GM12891 (cell line): ENCODE measurements at regions not wholly inside any gene's neighbourhood (a gene's known extent, or its start where the extent isn't known, plus 50 kb on each side); places are given as distances from the start of the nearest gene placed in this dataset.
"Not testable (repeated sequence)": the region's sequence is repeated elsewhere in the genome, so short reads cannot be mapped to it uniquely, and the experiment has no call there.

Experiments
- DNase-seq: peaks from one replicate; pipeline ENCODE4 v3.0.0; 2011; ENCODE audit warnings: low spot score; ENCODE audit not compliant: insufficient read length
- FAIRE-seq: peaks from 2 replicates; lab custom pipeline; 2011; peaks lifted over from hg19 to GRCh38; lab: Jason Lieb, UNC
- PAX5 ChIP-seq: IDR thresholded peaks from 2 replicates; pipeline ENCODE4 v1.6.1; 2011; ENCODE audit warnings: low read length, moderate library complexity, mild to moderate bottlenecking; ENCODE audit not compliant: insufficient read depth, severe bottlenecking
- POLR2A ChIP-seq: IDR thresholded peaks from 2 replicates; pipeline ENCODE4 v1.6.1; 2011; ENCODE audit warnings: low read depth, low read length, control low read depth
- POLR2AphosphoS5 ChIP-seq: IDR thresholded peaks from 2 replicates; pipeline ENCODE4 v1.6.1; 2011; ENCODE audit warnings: low read depth, low read length, control low read depth
- POU2F2 ChIP-seq: IDR thresholded peaks from 2 replicates; pipeline ENCODE4 v1.6.1; 2011; ENCODE audit warnings: low read depth, mild to moderate bottlenecking, control low read depth, low read length, moderate library complexity
- SPI1 ChIP-seq: IDR thresholded peaks from 2 replicates; pipeline ENCODE4 v1.6.1; 2011; ENCODE audit warnings: low read depth, low read length, control low read depth
- TAF1 ChIP-seq: IDR thresholded peaks from 2 replicates; pipeline ENCODE4 v1.6.1; 2011; ENCODE audit warnings: low read depth, low read length, control low read depth

DNA sequence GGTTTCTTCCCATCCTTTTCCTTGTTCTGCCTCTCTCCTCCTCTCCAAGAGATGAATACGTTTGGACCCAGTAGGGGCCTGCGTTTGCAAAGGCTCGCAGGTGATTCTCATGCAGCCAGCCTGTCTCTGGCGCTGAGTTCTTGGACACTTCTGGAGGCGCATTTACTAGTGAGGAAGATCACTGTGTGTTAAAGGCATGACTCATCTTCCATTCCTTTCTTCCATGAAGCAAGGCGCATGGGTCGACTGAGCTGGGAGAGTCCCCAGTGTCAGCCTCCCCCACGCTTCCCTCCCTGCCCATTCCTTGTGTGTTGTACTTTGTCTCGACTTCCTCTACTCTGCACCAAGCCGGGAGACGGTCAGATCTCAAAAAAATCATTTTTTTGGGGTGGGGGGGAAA is 159.9 kb upstream of the EEF2KMT start:
- no peak for DNase-seq
- FAIRE-seq = no peak
- TF ChIP-seq POLR2A (no peak), POLR2AphosphoS5 (no peak), PAX5 (no peak), TAF1 (no peak), POU2F2 (no peak), SPI1 (no peak)

DNA sequence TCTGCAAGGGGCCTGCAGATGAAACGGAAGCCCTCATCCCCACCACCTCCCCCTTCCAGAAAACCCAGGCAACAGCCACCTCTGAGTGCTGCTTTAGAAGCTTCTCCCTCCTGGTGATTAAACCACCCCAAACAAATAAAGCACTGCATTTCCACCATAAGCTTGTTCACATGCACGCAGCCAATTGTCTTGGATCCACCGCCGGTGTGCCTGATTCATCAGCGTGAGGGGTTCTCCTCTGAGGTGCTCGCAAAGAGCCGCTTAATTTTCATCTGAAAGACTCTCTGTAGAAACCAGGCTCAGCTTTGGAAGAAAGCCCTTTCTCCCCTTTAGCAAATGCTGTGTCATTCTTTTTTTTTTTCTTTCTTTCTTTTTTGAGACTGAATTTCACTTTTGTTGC is 155.2 kb upstream of the EEF2KMT start:
- FAIRE-seq = no peak
- no peak for DNase-seq
- TF ChIP-seq POU2F2 (no peak), POLR2AphosphoS5 (no peak), SPI1 (no peak), POLR2A (no peak), TAF1 (no peak), PAX5 (no peak)

DNA sequence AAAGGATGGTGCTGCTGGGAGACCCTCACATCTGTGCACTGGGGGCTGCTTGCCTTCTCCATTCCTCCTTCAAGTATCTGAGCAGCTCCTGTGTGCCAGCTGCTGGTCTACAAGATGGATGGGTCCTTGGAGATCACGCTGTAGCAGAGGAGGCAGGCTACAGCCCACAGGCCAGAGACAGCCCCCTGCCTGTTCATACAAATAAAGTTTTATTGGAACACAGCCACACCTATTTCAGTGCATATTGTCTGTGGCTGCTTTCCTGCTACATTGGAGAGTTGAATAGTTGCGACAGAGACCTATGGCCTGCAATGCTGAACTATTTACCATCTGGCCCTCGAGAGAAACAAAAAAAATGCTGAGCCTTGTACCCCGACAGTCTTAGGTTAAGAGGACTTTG is 149.8 kb upstream of the EEF2KMT start:
- not testable (repeated sequence) for FAIRE-seq, DNase-seq

DNA sequence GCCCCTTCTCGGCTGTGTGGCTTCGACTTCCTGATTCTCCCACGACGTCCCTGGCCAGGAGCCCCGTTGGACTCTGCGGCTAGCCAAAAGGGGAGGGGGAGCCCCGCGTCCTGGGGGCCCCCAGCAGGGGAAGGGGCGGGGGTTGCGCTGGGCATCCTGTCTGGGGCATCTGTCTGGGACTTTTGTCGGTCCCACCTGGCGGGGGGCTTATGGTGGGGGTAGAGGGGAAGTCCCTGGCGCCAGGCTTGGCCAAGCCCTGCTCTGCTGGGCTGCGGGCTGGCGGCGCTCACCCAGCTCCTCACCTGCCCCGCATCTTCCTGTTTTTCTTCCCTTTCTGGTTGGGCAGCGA is 142.7 kb upstream of the EEF2KMT start:
- not testable (repeated sequence) for DNase-seq, FAIRE-seq

DNA sequence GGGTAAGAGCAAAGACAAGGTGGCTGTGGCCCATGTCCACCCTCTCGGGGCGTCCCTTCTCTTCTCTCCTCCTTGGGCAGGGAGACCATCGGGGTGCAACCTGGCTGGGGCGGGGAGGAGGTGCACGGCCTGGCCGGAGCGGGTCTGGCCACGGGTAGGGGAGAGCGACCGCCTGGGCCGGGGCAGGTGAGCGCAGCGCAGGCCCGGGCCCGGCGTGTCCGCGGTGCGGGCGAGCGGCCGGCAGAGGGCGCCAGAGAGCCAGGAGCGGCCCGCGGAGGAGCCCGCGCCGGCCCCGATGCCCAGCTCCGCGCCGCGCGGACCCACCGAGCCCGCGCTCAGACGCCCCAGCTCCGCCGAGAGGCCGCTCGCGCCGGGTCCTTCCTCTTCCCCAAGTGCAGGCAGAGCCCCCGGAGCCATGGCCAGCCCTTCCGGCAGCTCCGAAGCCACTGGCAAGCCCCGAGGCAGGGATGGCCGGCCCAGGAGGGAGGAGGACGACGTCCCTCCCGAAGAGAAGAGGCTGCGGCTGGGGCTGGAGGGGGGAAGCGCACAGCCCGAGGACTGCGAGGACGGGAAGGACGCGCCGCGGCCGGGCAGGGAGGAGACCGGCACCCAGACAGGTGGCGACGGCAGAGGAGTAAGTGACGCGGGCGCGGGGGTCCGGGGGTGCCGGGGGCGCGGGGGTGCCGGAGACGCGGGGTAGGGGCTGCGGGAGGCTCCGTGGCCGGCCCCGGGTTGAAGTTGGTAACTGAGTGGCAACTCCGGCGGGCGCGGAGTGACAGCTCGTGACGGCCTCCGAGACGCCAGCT is 142.1 kb upstream of the EEF2KMT start:
- FAIRE-seq = not testable (repeated sequence)
- peak; percentile 52 for DNase-seq

DNA sequence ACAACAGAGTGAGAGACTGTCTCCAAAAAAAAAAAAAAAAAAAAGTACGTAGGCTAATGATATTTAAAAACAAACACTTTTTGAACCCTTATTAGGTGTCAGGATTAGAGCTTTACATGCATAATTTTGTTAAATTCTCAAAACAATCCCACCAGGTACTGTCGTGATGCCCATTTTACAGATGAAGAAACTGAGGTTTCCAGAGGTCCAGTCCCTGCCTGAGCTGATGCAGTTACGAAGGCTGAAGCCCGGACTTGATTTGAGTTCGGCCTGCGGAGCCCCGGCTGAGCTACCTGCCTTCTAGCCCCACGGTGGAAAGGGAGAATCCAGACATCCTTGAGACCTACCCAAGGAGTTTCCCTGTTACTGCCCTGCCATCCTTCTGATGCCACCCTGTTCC is 137.5 kb upstream of the EEF2KMT start:
- TF ChIP-seq POLR2AphosphoS5 = no peak
- TF ChIP-seq POU2F2 = no peak
- TF ChIP-seq TAF1 = no peak
- TF ChIP-seq POLR2A = no peak
- TF ChIP-seq PAX5 = no peak
- no peak for TF ChIP-seq SPI1
- DNase-seq (no peak), FAIRE-seq (no peak)

DNA sequence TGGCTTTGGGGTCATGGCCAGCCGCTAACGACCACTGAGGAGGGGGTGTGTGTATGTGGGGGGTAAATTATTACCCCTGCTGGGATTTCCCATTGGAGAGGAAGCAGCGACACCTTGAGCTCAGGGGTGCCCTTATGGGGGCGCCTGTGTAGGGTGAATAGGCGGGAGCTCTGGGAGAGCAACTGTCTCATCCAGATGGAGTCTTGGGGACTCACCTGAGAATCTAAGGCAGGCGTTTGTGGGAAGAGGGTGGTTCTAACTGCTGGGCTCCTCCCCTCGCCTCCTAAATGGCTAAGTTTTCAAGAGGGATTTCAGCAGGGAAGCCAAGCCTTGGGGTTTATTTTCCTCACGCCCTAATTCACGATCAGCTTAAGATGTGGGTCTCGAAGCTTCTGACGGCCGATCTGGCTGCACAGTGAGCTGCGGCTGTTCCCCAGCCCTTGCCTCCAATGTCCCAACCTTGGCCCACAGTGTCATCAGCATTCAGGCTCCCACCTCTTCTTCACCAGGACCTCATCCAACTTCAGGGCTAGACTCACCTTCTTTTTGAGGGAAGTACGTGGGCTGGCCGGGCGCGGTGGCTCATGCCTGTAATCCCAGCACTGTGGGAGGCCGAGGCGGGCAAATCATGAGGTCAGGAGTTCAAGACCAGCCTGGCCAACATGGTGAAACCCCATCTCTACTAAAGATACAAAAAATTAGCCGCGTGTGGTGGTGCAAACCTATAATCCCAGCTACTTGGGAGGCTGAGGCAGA is 136.9 kb upstream of the EEF2KMT start:
- TF ChIP-seq PAX5 (no peak), POU2F2 (no peak), POLR2AphosphoS5 (no peak), TAF1 (no peak)
- FAIRE-seq (no peak), DNase-seq (no peak)

DNA sequence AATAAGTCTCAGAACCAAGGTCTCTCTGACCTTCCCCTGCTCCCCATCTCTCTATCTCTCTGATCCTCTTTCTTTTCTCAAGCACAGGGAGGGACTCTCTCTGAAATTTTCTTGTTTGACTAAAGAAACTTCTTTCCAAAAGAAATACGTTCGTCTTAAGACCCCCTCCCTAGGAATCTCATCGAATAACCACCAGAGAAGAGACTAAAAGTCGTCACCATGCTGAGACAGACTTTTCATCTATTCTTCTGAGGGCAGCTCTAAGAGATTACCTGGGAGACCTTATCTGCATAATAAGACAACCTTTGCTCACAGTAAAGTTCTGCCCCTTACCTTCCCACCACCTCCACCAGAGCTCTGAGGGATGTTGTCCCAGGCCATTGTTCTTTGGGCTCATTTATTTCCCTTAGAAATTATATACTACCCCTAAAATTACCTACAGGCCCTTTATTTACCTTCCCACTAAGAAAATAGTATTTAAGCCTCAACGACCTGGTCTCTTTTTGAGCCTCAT is 133.7 kb upstream of the EEF2KMT start:
- DNase-seq (no peak), FAIRE-seq (no peak)
- TF ChIP-seq TAF1 = no peak
- no peak for TF ChIP-seq POLR2A
- TF ChIP-seq POLR2AphosphoS5 = no peak
- TF ChIP-seq PAX5 = no peak
- TF ChIP-seq POU2F2 = no peak
- TF ChIP-seq SPI1 = no peak

DNA sequence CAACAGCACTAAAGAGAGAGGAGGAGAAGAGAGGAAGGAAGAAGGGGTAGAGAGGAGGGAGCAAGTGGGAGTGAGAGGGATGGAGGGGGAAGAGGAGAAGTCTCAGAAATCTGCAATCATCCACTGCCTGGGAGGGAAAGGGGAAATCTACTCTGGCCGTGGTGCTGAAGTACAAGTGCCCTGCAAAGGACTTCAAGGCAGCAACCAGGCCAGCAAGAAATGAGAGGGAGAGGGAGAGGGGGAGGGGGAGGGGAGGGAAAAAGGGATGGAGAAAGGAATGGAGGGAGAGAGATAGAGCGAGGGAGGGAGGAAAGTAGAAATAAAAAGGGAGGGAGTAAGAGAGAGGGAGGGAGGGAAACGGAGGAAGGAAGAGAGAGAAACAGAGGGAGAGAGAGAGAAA is 130.8 kb upstream of the EEF2KMT start:
- TF ChIP-seq POU2F2 = no peak
- TF ChIP-seq PAX5 = no peak
- TF ChIP-seq POLR2A = no peak
- no peak for TF ChIP-seq SPI1
- TF ChIP-seq TAF1 = no peak
- no peak for TF ChIP-seq POLR2AphosphoS5
- FAIRE-seq = no peak
- no peak for DNase-seq

DNA sequence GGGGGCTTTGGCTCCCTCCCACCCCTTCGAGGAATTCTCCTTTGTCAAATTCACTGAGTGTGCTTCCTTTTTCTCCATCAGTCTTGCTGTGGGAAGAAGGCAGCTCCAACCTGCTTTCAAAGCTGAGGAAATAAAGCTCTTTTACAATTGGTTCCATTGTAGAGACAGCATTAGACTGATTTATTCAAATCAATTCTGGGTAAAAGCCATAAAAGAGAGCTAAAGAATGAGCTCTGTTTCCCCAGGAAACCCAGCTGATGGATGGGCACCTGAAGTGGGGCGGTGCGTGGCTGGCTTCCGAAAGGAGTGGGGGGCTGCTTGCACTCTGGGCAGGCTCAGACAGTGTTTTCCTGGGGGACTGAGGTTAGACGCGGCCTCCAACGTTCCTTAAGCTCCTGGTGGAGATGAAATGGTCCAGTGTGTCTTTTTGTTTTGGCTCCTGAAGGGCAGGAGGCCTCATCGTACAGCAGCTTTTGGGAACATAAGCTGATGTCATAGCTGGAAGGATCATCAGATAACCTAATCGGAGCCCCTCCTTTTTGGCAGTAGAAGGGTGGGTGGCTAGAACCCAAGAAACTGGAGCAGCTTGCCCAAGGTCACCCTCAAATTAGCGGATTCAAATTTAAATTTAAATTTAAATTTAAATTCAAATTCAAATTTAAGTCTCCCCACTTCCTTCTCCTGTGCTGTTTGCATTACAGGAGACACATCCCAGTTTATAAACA is 128.5 kb upstream of the EEF2KMT start:
- DNase-seq (no peak), FAIRE-seq (no peak)
- no peak for TF ChIP-seq SPI1
- no peak for TF ChIP-seq TAF1
- no peak for TF ChIP-seq POU2F2
- no peak for TF ChIP-seq POLR2A
- TF ChIP-seq POLR2AphosphoS5 = no peak
- no peak for TF ChIP-seq PAX5
